CD1c-positive myeloid dendritic cell (primary cell): ENCODE measurements at regions not wholly inside any gene's neighbourhood (a gene's known extent, or its start where the extent isn't known, plus 50 kb on each side); places are given as distances from the start of the nearest gene placed in this dataset.
"Not testable (repeated sequence)": the region's sequence is repeated elsewhere in the genome, so short reads cannot be mapped to it uniquely, and the experiment has no call there.

Source experiments
- DNase-seq: peaks from one replicate; pipeline ENCODE4 v3.0.0-alpha.2; 2016; ENCODE audit errors: extremely low spot score

DNA sequence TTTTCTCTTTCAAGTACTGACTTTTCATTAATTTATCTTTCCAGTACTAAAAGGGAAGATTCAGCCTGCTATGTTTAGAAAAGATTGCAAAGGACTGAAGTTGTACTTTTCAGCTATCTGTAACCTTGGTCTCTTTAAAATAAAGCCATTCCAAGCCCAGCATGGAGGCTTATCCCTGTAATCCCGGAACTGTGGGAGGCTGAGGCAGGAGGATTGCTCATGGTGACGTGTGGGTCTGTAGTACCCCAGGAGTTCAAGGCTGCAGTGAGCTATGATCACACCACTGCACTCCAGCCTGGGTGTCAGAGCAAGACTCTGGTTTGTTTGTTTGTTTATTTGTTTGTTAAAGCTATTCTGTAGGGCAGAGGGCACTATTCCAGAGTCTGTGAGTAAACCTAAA is 50.6 kb upstream of the TMEM170B start:
- DNase-seq, result no peak

DNA sequence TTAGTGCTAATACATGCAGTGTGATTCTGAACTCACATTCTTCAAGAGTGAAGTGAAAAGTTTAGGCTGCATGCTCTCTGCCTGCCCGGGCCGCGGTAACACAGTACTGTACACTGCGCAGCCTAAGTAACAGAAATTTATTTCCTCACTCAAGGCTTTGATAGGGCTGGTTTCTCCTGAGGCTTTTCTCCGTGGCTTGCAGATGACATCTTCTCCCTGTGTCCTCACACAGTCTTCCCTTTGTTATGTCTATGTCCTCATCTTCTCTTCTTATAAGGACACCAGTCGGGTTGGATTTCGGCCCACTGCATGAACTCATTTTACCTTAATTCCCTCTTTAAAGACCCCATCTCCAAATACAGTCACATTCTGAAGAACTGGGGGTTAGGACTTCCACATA is 51.1 kb upstream of the TMEM170B start:
- DNase-seq, result no peak

DNA sequence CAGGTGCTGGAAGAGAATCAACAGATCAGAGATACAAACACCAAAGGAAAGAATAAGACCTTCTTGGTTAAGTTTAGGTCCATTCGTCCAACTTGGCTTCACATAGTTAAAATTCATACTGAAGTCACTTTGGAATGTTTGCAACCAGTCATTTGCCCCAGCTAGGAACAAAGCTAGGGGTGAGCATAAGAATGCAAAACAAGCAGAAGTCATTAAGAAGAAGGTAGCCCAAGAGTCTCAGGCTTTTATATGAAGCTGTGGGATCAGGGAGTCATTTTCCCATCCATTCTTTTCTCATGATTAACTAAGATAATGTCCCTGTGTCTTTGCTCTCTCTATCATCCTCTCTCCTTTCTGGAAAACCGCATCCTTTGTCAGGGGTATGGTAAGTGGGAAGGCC is 51.5 kb upstream of the TMEM170B start:
- no peak for DNase-seq

DNA sequence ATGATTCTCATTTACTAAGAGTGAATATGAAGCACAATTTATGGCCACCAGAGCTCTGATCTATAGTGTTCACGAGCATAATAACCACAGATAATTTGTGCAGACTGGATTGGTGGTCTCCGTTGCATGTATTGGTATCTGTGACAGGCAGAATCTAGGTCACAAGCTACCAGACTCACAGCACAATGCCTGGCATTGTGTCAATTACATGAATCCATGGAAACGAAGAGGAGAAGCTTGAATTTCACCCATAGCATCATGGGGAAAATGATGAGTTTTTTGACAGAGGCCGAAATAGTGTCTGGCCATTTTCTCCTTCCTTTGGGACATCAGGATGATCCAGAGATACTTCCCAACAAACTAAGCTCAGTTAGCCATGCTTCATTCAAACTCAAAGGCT is 52.3 kb upstream of the TMEM170B start:
- no peak for DNase-seq

DNA sequence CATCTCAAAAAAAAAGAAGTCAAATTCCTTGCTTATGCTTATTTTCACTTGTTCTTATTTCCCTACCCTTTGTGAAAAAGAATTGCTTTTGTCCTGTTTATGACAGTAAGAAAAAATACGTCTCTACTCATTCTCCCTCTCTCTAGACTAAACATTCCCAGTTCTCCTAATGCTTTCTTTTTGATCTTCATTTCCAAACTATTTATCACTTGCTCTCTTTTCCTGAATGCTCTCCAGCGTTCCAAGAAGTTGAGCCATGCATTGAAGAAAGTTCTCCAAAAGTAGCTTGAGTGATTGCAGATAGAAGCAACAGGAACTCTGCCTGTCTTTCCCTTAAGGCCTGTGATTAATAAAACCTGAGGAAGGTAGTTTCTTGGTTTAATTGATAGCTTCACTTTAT is 53.1 kb upstream of the TMEM170B start:
- no peak for DNase-seq

DNA sequence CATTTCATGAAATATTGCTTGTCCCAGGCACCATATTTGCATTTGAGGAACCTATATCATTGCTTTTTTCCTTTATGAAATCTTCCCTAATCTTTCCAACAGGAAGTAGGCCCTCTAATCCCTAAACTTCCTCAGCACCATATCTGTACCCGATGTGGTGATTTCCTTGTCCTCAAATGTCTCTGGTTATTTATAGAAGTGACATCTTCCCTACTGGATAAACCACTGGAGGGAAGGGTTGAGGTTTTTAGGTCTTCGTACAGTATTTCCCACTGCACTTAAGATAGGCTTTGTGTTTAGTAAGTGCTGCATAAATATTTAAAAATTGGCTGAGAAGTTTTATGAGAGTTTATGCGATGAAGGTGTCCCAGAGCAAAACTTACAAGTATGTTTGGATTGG is 54.9 kb upstream of the TMEM170B start:
- DNase-seq, result peak; percentile 18

- no peak for DNase-seq
Measured at GRCh38 chr6:11480541-11480940, 57.0 kb upstream of the TMEM170B start.

DNA sequence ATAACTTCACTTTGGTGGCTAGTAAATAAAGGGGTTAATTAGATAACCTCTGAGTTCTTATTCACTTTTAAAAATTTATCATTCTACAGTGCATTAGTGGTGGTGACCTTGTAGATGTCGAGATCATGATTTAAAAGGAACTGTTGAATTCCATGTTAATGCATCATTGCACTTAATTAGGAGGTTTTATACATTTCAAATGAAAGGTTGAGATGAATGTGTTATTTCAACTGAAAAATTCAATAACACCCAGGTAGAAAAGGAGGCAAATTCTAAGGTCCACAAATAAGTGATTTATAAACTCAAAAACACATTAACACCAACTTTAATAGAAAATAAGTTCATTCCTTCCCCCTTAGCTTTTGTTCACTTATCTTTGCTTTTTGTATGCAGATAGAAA is 58.3 kb upstream of the TMEM170B start:
- no peak for DNase-seq

DNA sequence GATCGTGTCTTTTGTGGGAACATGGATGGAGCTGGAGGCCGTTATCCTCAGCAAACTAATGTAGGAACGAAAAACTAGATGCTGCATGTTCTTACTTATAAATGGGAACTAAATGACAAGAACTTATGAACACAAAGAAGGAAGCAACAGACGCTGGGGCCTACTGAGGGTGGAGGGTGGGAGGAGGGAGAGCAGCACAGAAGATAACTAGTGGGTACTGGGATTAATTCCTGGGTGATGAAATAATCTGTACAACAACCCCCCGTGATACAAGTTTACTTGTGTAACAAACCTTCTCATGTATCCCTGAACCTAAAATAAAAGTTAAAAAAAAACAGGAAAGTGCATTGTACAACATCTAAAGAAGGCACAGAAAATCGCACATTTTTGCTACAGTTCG is 59.0 kb upstream of the TMEM170B start:
- DNase-seq, result peak; percentile 39

- no peak for DNase-seq
Measured at GRCh38 chr6:11475016-11475415, 62.5 kb upstream of the TMEM170B start.

GRCh38 chr6:11473008-11473740 is 64.4 kb upstream of the TMEM170B start:
- no peak for DNase-seq

DNA sequence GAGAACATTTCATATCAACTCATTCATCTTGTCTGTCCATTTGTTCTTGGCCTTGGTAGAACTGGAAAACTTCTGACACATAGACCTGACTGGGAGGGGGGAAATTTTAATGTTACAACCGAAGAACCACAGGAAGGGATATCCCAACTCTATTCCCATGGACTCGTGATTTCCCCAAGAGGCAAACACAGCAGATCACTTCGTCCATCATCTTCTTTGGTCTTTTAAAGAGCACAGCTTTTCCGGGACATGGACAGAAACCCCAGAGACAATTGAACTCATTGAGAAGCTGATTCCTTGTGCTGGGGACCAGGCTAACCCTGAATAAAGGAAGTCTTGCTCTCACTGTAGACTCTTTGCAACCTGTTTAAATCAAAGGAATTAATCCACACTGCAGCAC is 66.3 kb upstream of the TMEM170B start:
- DNase-seq, result no peak

GRCh38 chr6:11469684-11470083 is 67.9 kb upstream of the TMEM170B start:
- no peak for DNase-seq

- DNase-seq, result not testable (repeated sequence)
Measured at GRCh38 chr6:11468271-11468670, 69.3 kb upstream of the TMEM170B start.

GRCh38 chr6:11467364-11467763 is 70.2 kb upstream of the TMEM170B start:
- no peak for DNase-seq

DNA sequence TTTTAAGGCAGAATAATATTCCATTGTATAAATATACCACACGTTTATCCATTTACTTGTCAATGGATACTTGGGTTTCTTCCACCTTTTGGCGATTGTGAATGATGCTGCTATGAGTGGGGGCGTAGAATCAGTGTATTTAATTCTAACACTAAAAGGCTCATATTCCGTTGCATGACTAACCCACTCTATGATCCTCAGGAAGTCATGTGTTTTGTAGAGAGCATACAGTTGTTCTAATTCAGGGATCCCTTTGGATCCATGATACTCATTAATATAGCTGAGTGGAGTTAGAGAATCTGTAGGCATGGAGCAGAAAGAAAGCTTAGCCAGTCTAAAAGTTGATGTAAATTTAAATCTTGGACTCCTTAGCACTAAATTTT is 74.2 kb upstream of the TMEM170B start:
- no peak for DNase-seq

- peak; percentile 87 for DNase-seq
Measured at GRCh38 chr6:11462742-11463397, 74.7 kb upstream of the TMEM170B start.

GRCh38 chr6:11460837-11461661 is 76.5 kb upstream of the TMEM170B start:
- DNase-seq, result peak; percentile 34

DNA sequence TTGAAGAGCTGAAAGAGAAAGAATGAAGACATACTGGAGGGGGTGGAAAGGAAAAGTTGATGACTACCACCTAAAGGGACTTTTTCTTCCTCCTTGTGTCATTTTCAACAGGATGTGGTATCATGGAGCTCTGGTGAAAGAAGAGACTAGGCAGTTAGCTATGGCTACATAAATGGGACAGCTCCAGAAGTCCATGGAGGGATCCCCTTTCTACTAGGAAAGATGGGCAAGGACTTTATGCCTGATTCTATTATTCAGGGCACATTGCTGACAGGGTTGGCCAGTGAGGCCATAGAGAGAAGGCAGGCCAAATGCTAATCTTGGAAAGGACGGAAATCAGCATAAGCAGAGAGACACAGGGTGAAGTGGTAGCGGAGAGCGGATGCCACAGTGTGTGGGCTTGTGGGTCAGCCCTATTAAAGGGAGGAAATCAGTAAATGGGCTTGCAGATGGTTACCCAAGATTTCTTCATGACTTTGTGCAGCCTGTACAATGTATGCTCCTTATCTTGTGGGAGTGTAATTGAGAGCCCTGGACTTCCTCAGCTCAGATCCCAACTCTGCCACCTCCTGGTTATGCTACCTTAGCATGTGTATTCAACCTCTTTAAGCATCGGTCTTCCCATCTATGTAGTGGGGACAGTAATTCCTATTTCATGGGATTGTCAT is 77.4 kb upstream of the TMEM170B start:
- DNase-seq, result peak; percentile 38

GRCh38 chr6:11459079-11459610 is 78.4 kb upstream of the TMEM170B start:
- DNase-seq, result peak; percentile 18

- DNase-seq, result no peak
Measured at GRCh38 chr6:11458509-11458908, 79.0 kb upstream of the TMEM170B start.

- DNase-seq, result not testable (repeated sequence)
Measured at GRCh38 chr6:11457422-11457821, 80.1 kb upstream of the TMEM170B start.
